H1 (cell line): ENCODE measurements at regions not wholly inside any gene's neighbourhood (a gene's known extent, or its start where the extent isn't known, plus 50 kb on each side); places are given as distances from the start of the nearest gene placed in this dataset.

Experiments
- CTCF ChIA-PET: fragments of 300-600 bp; sonication (Branson Sonifier 250); formaldehyde crosslinking; loops from one replicate; lab custom pipeline; 2021; ENCODE audit not compliant: partially characterized antibody; lab: Charles Lee
- POLR2A ChIA-PET: fragments of 300-600 bp; sonication (Branson Sonifier 250); formaldehyde crosslinking; loops from one replicate; lab custom pipeline; 2021; ENCODE audit warnings: inconsistent platforms; ENCODE audit not compliant: partially characterized antibody; lab: Charles Lee
- DNase-seq, 2 experiments: peaks; one replicate each; pipeline versions ENCODE4 v3.0.0 to v3.0.0-alpha.2; 2010 to 2022; ENCODE audit warnings: low spot score in 2 of 2, low read depth in 1 of 2, mixed read lengths in 1 of 2
- FAIRE-seq: peaks from 2 replicates; lab custom pipeline; 2011; peaks lifted over from hg19 to GRCh38; lab: Jason Lieb, UNC
- H2AFZ ChIP-seq: 2 replicates; pipeline ENCODE4 v1.8.1; 2012; ENCODE audit warnings: low read length, inconsistent platforms
- H2AK5ac ChIP-seq: 2 replicates; pipeline ENCODE4 v1.6.1; 2013; ENCODE audit warnings: low read depth, low read length
- H2BK120ac ChIP-seq: replicated peaks from 2 replicates; pipeline ENCODE3; 2013; ENCODE audit warnings: low read depth, low read length, inconsistent platforms
- H2BK12ac ChIP-seq: 2 replicates; pipeline ENCODE4 v1.6.1; 2013; ENCODE audit warnings: low read depth, low read length
- H2BK15ac ChIP-seq: 2 replicates; pipeline ENCODE4 v1.6.1; 2013; ENCODE audit warnings: low read length
- H2BK20ac ChIP-seq: 2 replicates; pipeline ENCODE4 v1.6.1; 2013; ENCODE audit warnings: low read length
- H2BK5ac ChIP-seq: 2 replicates; pipeline ENCODE4 v1.6.1; 2013; ENCODE audit warnings: low read depth, low read length
- H3K14ac ChIP-seq: 2 replicates; pipeline ENCODE4 v1.6.1; 2013; ENCODE audit warnings: inconsistent platforms; ENCODE audit not compliant: insufficient read length
- H3K18ac ChIP-seq: 2 replicates; pipeline ENCODE4 v1.6.1; 2013; ENCODE audit warnings: low read length; ENCODE audit errors: extremely low read depth
- H3K23ac ChIP-seq: 2 replicates; pipeline ENCODE4 v1.6.1; 2013; ENCODE audit warnings: inconsistent platforms; ENCODE audit not compliant: insufficient read length
- H3K23me2 ChIP-seq: 2 replicates; pipeline ENCODE4 v1.6.1; 2013; ENCODE audit warnings: low read depth, low read length
- H3K27ac ChIP-seq: 2 replicates; pipeline ENCODE4 v1.6.1; 2011; ENCODE audit warnings: low read depth, low read length, inconsistent platforms
- H3K27me3 ChIP-seq, 4 experiments: replicated peaks in 1 of 4; 1 replicate in 1 of 4; 2 replicates in 3 of 4; pipeline versions ENCODE4 v1.6.1 to v1.8.1; 2011 to 2013; ENCODE audit warnings: low read length in 3 of 4, mild to moderate bottlenecking in 3 of 4, inconsistent platforms in 2 of 4, mixed read lengths in 2 of 4, moderate library complexity in 1 of 4; ENCODE audit not compliant: control insufficient read depth in 3 of 4, insufficient read depth in 3 of 4; ENCODE audit errors: extremely low read depth in 1 of 4
- H3K36me3 ChIP-seq, 4 experiments: 2 replicates each; pipeline versions ENCODE4 v1.6.1 to v1.8.1; 2011 to 2013; ENCODE audit warnings: mild to moderate bottlenecking in 4 of 4, low read length in 3 of 4, moderate library complexity in 2 of 4, control low read depth in 1 of 4, inconsistent platforms in 1 of 4; ENCODE audit not compliant: insufficient read depth in 4 of 4, control insufficient read depth in 2 of 4
- H3K4ac ChIP-seq: replicated peaks from 2 replicates; pipeline ENCODE3; 2013; ENCODE audit warnings: low read length, low read depth, mixed read lengths, inconsistent platforms; ENCODE audit not compliant: insufficient read length
- H3K4me1 ChIP-seq, 4 experiments: replicated peaks in 1 of 4; 1 replicate in 1 of 4; 2 replicates in 3 of 4; pipeline versions ENCODE4 v1.6.1 to v1.8.1; 2011 to 2013; ENCODE audit warnings: low read length in 3 of 4, inconsistent platforms in 2 of 4, mixed read lengths in 1 of 4; ENCODE audit not compliant: insufficient read depth in 4 of 4, control insufficient read depth in 3 of 4
- H3K4me2 ChIP-seq, 2 experiments: 2 replicates each; pipeline versions ENCODE4 v1.6.1 to v1.8.1; 2011 to 2013; ENCODE audit warnings: low read depth in 2 of 2, low read length in 2 of 2, control low read depth in 1 of 2, inconsistent platforms in 1 of 2, mild to moderate bottlenecking in 1 of 2; ENCODE audit not compliant: insufficient read depth in 1 of 2
- H3K4me3 ChIP-seq, 4 experiments: fragments of 200-600, 300-600 bp in 1 of 4; sonication (generic), shearing (Covaris generic), sonication (Bioruptor Twin) in 1 of 4; 2 replicates each; pipeline versions ENCODE4 v1.5.1 to v1.8.1; 2011 to 2016; ENCODE audit warnings: low read length in 4 of 4, low read depth in 3 of 4, control low read depth in 2 of 4, inconsistent platforms in 2 of 4, mild to moderate bottlenecking in 2 of 4, mixed read lengths in 1 of 4, moderate library complexity in 1 of 4; ENCODE audit not compliant: insufficient read depth in 2 of 4; ENCODE audit errors: extremely low read depth in 1 of 4
- H3K56ac ChIP-seq: replicated peaks from 2 replicates; pipeline ENCODE3; 2013; ENCODE audit warnings: low read depth, mild to moderate bottlenecking, mixed read lengths, low read length, inconsistent platforms; ENCODE audit not compliant: insufficient read length
- H3K79me1 ChIP-seq: 2 replicates; pipeline ENCODE4 v1.6.1; 2013; ENCODE audit warnings: low read depth, low read length, control low read depth
- H3K79me2 ChIP-seq, 2 experiments: 2 replicates each; pipeline versions ENCODE4 v1.6.1 to v1.8.1; 2012 to 2013; ENCODE audit warnings: low read length in 2 of 2, mild to moderate bottlenecking in 2 of 2, inconsistent platforms in 1 of 2; ENCODE audit not compliant: insufficient read depth in 2 of 2, control insufficient read depth in 1 of 2
- H3K9ac ChIP-seq, 4 experiments: replicated peaks in 1 of 4; 1 replicate in 1 of 4; 2 replicates in 3 of 4; pipeline versions ENCODE4 v1.6.1 to v1.8.1; 2011 to 2013; ENCODE audit warnings: low read depth in 3 of 4, low read length in 3 of 4, control low read depth in 2 of 4, mild to moderate bottlenecking in 2 of 4, moderate library complexity in 2 of 4, inconsistent platforms in 1 of 4; ENCODE audit errors: extremely low read depth in 1 of 4
- H3K9me3 ChIP-seq, 2 experiments: 2 replicates each; pipeline versions ENCODE4 v1.6.1 to v1.8.1; 2012 to 2013; ENCODE audit warnings: mild to moderate bottlenecking in 2 of 2, moderate library complexity in 2 of 2, control low read depth in 1 of 2, inconsistent platforms in 1 of 2, low read depth in 1 of 2, low read length in 1 of 2, mixed read lengths in 1 of 2; ENCODE audit not compliant: insufficient read depth in 2 of 2
- H4K20me1 ChIP-seq, 2 experiments: replicated peaks in 1 of 2; 2 replicates each; pipeline versions ENCODE3 to v1.8.1; 2011 to 2013; ENCODE audit warnings: inconsistent platforms in 2 of 2, low read length in 2 of 2, mild to moderate bottlenecking in 1 of 2; ENCODE audit not compliant: insufficient read depth in 2 of 2, control insufficient read depth in 1 of 2
- H4K5ac ChIP-seq: 2 replicates; pipeline ENCODE4 v1.6.1; 2013; ENCODE audit warnings: low read length, low read depth, mixed read lengths, inconsistent platforms; ENCODE audit not compliant: insufficient read length
- H4K8ac ChIP-seq: 2 replicates; pipeline ENCODE4 v1.8.0; 2013; ENCODE audit warnings: mild to moderate bottlenecking, moderate library complexity, low read length, inconsistent platforms; ENCODE audit not compliant: insufficient read depth; ENCODE audit errors: extremely low read depth
- H4K91ac ChIP-seq: replicated peaks from 2 replicates; pipeline ENCODE3; 2013; ENCODE audit warnings: low read length, mixed read lengths, inconsistent platforms; ENCODE audit not compliant: insufficient read length
- EGR1 ChIP-seq: IDR thresholded peaks from 2 replicates; pipeline ENCODE4 v1.6.1; 2011; ENCODE audit warnings: low read depth, low read length, borderline replicate concordance
- KDM5A ChIP-seq: fragments of 200-600 bp; IDR thresholded peaks from 2 replicates; pipeline ENCODE4 v1.7.1; 2012; ENCODE audit warnings: mild to moderate bottlenecking, low read length, inconsistent platforms, mixed read lengths
- SIN3A ChIP-seq, 2 experiments: IDR thresholded peaks in 1 of 2; conservative IDR thresholded peaks in 1 of 2; 2 replicates each; pipeline ENCODE4 v1.6.1; 2011 to 2012; ENCODE audit warnings: low read length in 2 of 2, improper control_type of control experiment in 1 of 2, low read depth in 1 of 2, mild to moderate bottlenecking in 1 of 2
- ZNF274 ChIP-seq: IDR thresholded peaks from 2 replicates; pipeline ENCODE4 v1.7.0; 2012; ENCODE audit warnings: low read length, borderline replicate concordance; ENCODE audit errors: extremely low read depth
- WGBS, 2 experiments: shearing (Covaris generic) in 1 of 2; methylation state at CpG; one replicate each; pipeline versions ENCODE4 v1.1.6 to v1.1.7; 2013 to 2015; ENCODE audit warnings: low lambda C conversion rate in 2 of 2, mixed read lengths in 2 of 2, inconsistent platforms in 1 of 2, low coverage in 1 of 2, missing lambda C conversion rate in 1 of 2; ENCODE audit not compliant: insufficient replicate concordance in 2 of 2, insufficient coverage in 1 of 2, insufficient read length in 1 of 2; ENCODE audit errors: extremely low coverage in 1 of 2, missing lambda C conversion rate in 1 of 2; 5-methylcytosine and 5-hydroxymethylcytosine counted together
- TF ChIP-seq, protein P1 (sequence below): IDR thresholded peaks from 2 replicates; pipeline ENCODE4 v1.6.1; 2011; ENCODE audit warnings: low read depth, mild to moderate bottlenecking, low read length; ENCODE audit not compliant: insufficient read depth

DNA sequence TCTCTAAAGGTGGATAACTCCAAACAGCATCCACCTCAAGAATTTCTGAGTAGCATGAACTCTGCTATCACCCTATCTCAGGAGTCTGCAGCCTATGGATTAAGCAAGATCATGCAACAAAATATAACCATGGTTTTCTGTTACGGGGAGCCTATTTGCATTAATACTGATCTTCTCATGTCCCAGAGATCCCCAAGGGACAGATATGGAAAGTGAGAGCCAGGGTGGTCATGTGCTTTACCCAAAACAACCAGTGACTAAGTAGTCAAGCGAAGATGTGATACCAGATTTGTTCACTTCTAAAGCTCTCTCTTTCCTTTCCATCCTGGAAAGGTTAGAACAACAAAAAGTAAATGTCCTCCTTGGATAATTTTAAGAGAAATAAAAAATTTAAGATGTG is 125.1 kb downstream of the PRRX1 start:
- no peak overlapping the region for H2BK12ac ChIP-seq
- H3K4me1 ChIP-seq = peaks cover 0 to 2% (median 0%) of the 10 kb centered on the region in 4 experiments; a peak in 1 of 7 replicates
- POLR2A ChIA-PET = no interaction called here
- no peak overlapping the region for H4K91ac ChIP-seq
- H3K23me2 ChIP-seq = no peaks in the 10 kb centered on the region
- H2BK5ac ChIP-seq = no peak overlapping the region
- H4K8ac ChIP-seq = no peak overlapping the region
- CTCF ChIA-PET = interaction anchor here (0.6 to 1.3 kb wide), 2 partner anchors 140 to 186 kb away, joined by 3 read pairs; no protein-coding TSS in a partner anchor
- no peak overlapping the region for H3K56ac ChIP-seq
- no peaks in the 10 kb centered on the region for H3K27me3 ChIP-seq
- TF ChIP-seq, protein P1, sequence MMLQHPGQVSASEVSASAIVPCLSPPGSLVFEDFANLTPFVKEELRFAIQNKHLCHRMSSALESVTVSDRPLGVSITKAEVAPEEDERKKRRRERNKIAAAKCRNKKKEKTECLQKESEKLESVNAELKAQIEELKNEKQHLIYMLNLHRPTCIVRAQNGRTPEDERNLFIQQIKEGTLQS = no peak
- TF ChIP-seq SIN3A (conservative IDR thresholded peaks at IDR 0.05 in 1 of 2, IDR thresholded peaks at IDR 0.05 in 1 of 2; ENCODE audit: low read depth in 1 of 2, low read length in 2 of 2) (no peak), ZNF274 (no peak), KDM5A (no peak), EGR1 (no peak)
- TF ChIP-seq, all 59 proteins: peak for 0
- Histone ChIP-seq H3K79me2 (no peaks in the 10 kb centered on the region), H2AK5ac (no peak overlapping the region), H2BK15ac (no peak overlapping the region), H3K4ac (no peak overlapping the region), H3K4me3 (no peak overlapping the region), H2BK20ac (no peak overlapping the region), H3K4me2 (no peak overlapping the region), H4K20me1 (no peaks in the 10 kb centered on the region), H3K27ac (no peak overlapping the region), H3K36me3 (no peaks in the 10 kb centered on the region), H3K14ac (no peak overlapping the region), H2AFZ (no peak overlapping the region), H3K9ac (no peak overlapping the region), H4K5ac (no peak overlapping the region), H3K9me3 (no peaks in the 10 kb centered on the region), H3K18ac (no peak overlapping the region), H2BK120ac (no peak overlapping the region), H3K79me1 (no peaks in the 10 kb centered on the region), H3K23ac (no peak overlapping the region)
- WGBS, 2 experiments = 96% methylated on average over 2 of the region's 2 CpGs; no CpG with 5 or more reads in 1 of the 2 experiments
- no peak for FAIRE-seq
- no peak for DNase-seq
